Fibroblast of the aortic adventitia (primary cell): ENCODE measurements at regions not wholly inside any gene's neighbourhood (a gene's known extent, or its start where the extent isn't known, plus 50 kb on each side); places are given as distances from the start of the nearest gene placed in this dataset.

Experiments
- DNase-seq: peaks from one replicate; pipeline ENCODE4 v3.0.0-alpha.2; 2010; ENCODE audit warnings: low read depth
- H3K4me3 ChIP-seq: 2 replicates; pipeline ENCODE4 v1.5.1; 2011; ENCODE audit warnings: low read depth, mild to moderate bottlenecking, control low read depth, low read length, moderate library complexity
- TF ChIP-seq, protein P1 (sequence below): IDR thresholded peaks from 2 replicates; pipeline ENCODE4 v1.5.1; 2011; ENCODE audit warnings: mild to moderate bottlenecking, low read length, control low read depth, inconsistent platforms; ENCODE audit not compliant: insufficient read depth

DNA sequence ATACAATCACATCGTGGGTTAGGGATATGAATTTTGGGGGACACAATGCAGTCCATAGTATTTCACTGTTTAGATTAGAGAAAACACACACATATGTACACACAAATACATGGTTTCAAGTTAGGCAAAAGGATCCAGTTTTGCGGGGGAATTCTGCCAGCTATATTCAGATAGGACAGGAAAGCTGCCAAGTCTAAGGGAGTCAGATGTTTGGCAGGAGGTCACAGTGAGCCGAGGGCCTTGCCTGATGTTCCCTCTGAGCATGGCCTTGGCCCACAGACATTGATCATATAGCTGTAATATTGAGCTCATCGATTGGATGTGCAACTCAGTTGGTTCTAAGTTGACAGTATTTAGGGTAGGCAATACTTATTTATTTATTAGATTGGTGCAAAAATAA, 122.8 kb downstream of the ADRA2A start:
- TF ChIP-seq, protein P1, sequence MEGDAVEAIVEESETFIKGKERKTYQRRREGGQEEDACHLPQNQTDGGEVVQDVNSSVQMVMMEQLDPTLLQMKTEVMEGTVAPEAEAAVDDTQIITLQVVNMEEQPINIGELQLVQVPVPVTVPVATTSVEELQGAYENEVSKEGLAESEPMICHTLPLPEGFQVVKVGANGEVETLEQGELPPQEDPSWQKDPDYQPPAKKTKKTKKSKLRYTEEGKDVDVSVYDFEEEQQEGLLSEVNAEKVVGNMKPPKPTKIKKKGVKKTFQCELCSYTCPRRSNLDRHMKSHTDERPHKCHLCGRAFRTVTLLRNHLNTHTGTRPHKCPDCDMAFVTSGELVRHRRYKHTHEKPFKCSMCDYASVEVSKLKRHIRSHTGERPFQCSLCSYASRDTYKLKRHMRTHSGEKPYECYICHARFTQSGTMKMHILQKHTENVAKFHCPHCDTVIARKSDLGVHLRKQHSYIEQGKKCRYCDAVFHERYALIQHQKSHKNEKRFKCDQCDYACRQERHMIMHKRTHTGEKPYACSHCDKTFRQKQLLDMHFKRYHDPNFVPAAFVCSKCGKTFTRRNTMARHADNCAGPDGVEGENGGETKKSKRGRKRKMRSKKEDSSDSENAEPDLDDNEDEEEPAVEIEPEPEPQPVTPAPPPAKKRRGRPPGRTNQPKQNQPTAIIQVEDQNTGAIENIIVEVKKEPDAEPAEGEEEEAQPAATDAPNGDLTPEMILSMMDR, result no peak
- no peak for DNase-seq
- H3K4me3 ChIP-seq, result no peak overlapping the region

DNA sequence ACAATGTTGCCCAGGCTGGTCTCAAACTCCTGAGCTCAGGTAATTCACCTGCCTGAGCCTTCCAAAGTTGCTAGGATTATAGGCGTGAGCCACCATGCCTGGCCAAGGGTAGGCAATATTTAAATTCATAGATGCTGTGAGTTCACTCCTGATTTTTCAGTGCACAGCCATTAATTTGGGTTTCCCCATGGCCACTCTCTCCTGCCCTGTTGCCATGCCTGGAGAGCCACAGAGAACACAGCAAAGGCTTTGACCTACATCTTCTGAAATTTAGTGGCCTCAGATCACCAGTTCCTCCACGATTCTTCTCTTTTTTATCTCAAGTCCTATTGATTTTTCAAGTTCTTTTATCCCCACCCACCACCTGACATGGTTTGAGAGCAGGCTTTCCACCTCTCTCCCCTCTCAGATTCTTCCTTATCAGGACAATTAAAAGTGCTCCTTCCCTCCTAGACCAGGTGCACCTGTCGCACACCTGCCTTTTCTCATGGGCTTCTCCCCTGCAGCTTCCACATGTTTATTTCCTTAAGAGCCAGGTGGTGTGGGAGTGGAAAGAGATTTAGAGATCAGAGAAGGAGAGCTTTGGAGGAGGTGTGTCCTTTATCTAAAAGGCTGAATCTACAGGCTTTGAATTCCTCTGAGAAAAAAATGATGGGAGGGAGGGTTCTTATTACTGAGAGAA, 123.8 kb downstream of the ADRA2A start:
- H3K4me3 ChIP-seq, result no peak overlapping the region
- no peak for DNase-seq
- TF ChIP-seq, protein P1, result no peak

DNA sequence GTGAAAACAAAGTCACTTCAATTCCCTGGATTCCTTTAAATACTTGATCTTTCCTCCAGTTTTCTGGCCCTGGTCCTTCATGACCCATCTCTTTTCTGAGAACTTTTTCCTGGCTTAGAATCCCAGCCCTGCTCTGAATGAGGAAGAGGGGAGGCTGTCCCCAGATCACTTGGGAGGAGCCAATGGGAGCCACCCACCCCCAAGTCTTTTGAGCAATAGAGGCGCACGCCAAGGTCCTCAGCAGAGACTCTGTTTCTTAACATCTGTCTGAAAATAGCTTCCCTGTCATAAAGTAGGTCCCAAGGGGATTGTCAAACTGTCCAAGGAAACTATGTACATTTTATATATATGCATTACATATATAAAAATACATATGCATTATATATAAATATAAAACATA, 126.8 kb downstream of the ADRA2A start:
- TF ChIP-seq, protein P1, result no peak
- DNase-seq, result no peak
- H3K4me3 ChIP-seq, result no peak overlapping the region

DNA sequence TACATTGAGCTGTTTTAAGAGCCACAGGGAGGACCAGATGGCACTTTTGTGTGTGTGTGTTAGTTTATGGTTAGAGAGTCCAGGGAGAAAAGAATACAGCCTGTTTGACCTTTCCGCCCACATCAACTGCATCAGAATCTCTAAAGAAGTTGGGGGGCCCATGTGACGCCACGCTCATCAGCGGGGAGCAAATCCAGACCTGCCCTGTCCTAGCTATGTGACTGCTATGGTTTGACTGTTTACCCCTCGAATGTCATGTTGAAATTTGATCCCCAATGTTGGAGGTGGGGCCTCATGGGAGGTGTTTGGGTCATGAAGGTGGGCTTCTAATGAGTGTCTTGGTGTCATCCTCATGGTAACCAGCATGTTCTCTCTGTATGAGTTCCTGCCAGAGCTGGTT, 128.0 kb downstream of the ADRA2A start:
- no peak overlapping the region for H3K4me3 ChIP-seq
- no peak for DNase-seq
- TF ChIP-seq, protein P1, result no peak

DNA sequence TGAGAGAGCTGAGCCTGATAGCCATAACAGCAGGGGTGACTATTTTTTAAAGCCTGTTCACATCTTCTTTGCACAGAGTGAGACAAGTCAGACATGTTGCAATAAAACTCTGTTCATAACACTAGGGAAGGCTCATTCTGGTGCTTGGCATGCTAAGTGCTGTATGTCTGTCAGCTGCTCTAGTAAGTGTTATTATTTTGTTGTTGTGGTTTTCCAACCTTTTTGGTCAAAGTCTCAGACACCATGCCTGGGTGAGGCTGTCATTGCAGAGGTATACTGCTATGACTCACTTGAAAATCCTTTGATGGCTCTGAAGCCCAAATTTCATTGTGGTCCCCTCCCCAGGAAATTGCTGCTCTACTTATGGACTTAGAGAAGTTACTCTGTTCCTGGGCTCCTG, 129.7 kb downstream of the ADRA2A start:
- no peak overlapping the region for H3K4me3 ChIP-seq
- TF ChIP-seq, protein P1, result no peak
- DNase-seq, result no peak

DNA sequence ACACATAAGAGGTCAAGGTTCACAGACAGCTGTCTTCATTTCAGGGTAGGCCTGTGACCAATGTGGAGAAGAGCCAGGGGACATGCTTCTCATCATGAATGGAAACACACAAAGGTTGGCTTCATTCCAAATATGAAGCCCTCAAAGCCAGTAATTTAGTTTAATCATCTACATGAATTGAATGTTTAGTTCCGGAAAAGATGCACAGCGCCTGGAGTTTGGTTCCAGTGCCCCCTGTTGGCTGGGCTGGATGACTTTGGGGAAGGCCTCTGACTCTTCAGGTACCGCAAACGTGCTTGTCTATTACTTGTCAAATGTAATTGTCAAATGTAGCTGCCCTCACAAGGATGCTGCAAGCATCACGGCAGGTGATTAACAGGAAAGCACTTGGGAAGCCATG, 130.7 kb downstream of the ADRA2A start:
- TF ChIP-seq, protein P1, result no peak
- H3K4me3 ChIP-seq, result no peak overlapping the region
- DNase-seq, result no peak

DNA sequence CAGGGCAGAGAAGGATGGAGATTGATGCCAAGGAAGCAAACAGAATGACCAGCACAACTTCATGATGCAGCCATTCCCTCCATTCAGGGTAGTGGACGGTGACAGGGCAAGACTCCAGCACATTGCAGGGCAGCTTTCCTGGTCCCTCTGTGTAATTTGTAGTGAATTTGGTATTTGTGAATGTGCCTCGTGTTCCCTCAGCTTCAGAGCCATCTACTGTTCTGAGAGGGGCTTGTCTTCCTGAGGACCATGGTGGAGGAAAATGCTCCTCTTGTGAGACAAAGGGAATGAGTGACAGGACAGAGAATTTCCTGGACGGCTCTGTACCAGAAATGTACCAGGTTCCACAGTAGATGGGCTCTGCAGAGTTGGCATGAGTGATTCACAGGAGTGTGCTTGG, 132.1 kb downstream of the ADRA2A start:
- TF ChIP-seq, protein P1, result no peak
- no peak overlapping the region for H3K4me3 ChIP-seq
- DNase-seq, result no peak
